ENCODE measurements at regions not wholly inside any gene's neighbourhood (a gene's known extent, or its start where the extent isn't known, plus 50 kb on each side); places are given as distances from the start of the nearest gene placed in this dataset.

DNA sequence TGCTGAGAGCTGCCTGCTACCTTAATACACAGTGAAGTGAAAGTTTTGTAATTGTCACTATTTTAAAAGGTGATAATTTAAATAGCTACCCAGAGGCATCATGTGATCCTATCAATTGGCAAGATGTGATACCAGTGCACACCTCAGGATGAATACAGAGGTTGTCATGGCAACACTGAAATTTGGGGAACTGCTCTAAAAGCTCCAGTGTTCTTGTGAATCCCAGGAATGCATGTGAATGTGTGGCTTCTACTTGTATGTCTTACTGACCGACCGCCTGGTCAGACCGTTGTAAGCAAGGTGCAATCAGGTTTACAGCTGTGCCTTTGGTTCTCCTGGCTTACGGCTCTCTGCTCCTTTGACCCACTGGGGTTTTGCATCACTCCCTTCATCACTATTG lies 146.3 kb upstream of the GJE1 start:
- TF ChIP-seq, protein P1, sequence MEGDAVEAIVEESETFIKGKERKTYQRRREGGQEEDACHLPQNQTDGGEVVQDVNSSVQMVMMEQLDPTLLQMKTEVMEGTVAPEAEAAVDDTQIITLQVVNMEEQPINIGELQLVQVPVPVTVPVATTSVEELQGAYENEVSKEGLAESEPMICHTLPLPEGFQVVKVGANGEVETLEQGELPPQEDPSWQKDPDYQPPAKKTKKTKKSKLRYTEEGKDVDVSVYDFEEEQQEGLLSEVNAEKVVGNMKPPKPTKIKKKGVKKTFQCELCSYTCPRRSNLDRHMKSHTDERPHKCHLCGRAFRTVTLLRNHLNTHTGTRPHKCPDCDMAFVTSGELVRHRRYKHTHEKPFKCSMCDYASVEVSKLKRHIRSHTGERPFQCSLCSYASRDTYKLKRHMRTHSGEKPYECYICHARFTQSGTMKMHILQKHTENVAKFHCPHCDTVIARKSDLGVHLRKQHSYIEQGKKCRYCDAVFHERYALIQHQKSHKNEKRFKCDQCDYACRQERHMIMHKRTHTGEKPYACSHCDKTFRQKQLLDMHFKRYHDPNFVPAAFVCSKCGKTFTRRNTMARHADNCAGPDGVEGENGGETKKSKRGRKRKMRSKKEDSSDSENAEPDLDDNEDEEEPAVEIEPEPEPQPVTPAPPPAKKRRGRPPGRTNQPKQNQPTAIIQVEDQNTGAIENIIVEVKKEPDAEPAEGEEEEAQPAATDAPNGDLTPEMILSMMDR (IDR thresholded peaks at IDR 0.05; ENCODE audit: low read length): no peak
- TF ChIP-seq EZH2 (optimal IDR thresholded peaks at IDR 0.05; ENCODE audit: low read depth, low read length): no peak
